WI38 (cell line): ENCODE measurements at regions not wholly inside any gene's neighbourhood (a gene's known extent, or its start where the extent isn't known, plus 50 kb on each side); places are given as distances from the start of the nearest gene placed in this dataset.
"Not testable (repeated sequence)": the region's sequence is repeated elsewhere in the genome, so short reads cannot be mapped to it uniquely, and the experiment has no call there.

Experiments
- H3K4me3 ChIP-seq: 2 replicates; pipeline ENCODE4 v1.5.1; 2011; ENCODE audit warnings: low read depth, mild to moderate bottlenecking, control low read depth, low read length
- CTCF ChIP-seq: IDR thresholded peaks from 2 replicates; pipeline ENCODE4 v1.5.1; 2012; ENCODE audit warnings: low read depth, mild to moderate bottlenecking, control low read depth, low read length

DNA sequence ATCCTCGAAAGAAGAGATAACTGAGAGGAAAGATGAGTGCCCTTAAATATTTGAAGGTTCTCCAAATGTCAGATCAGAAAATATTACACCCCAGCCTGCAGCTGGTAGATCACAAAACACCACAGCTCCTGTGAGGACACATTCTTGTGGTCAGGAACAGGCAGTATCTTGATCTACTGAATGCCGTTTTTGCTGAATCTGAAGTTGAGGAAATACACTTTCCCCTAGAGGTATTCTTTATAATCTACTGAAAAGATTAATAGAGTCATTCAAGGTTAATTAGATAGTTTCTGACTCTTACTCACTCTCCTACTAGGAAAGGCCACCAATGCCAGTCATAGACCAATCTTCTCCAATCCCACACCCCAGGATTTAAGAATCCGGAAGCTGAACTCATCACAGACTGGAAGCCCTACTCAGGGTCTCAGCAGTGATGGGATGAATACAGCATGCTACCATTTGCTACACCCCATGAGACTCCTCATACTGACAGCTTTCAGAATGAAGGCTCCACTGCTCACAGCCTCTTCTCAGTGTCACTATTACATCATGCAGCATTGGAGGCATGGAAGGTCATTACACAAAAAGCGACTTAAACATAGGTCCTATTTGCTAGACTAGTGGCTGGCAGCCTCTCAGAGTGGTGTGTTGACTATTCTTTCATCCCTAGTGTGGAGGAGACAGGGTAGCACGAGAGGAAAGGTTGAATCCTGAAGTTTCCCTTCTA is 143.9 kb upstream of the SLC1A3 start:
- no peak for TF ChIP-seq CTCF
- H3K4me3 ChIP-seq: no peak overlapping the region

DNA sequence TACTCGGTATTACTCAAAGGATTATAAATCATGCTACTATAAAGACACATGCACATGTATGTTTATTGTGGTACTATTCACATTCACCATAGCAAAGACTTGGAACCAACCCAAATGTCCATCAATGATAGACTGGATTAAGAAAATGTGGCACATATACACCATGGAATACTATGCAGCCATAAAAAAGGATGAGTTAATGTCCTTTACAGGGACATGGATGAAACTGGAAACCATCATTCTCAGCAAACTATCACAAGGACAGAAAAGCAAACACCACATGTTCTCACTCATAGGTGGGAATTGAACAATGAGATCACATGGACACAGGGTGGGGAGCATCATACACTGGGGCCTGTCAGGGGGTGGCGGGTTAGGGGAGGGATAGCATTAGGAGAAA is 130.5 kb upstream of the SLC1A3 start:
- not testable (repeated sequence) for H3K4me3 ChIP-seq

- no peak overlapping the region for H3K4me3 ChIP-seq
- no peak for TF ChIP-seq CTCF
These were observed 127.6 kb upstream of the SLC1A3 start for GRCh38 chr5:36478646-36479317.

GRCh38 chr5:36481454-36482120 is 124.8 kb upstream of the SLC1A3 start:
- H3K4me3 ChIP-seq: no peak overlapping the region
- no peak for TF ChIP-seq CTCF

DNA sequence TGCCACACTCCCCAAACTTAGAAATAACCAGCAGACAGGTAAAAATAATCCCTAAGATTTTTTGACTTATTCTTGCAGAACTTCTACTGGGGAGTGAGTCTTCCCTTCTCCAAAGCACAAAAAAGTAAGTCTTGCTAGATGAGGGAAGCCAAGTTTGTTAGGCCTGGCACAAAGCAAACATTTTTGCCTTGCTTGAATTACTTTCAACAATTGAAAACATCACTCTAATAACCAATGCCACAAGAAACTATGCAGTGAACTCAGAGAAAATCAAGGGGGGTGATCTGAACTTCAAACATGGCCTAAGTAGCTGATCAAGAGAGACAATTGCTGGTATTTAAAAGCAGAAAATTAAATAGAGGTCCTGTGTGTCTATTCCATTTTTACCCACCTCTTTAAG is 123.6 kb upstream of the SLC1A3 start:
- H3K4me3 ChIP-seq: no peak overlapping the region
- no peak for TF ChIP-seq CTCF

GRCh38 chr5:36489505-36489904 is 116.9 kb upstream of the SLC1A3 start:
- no peak for TF ChIP-seq CTCF
- H3K4me3 ChIP-seq: no peak overlapping the region

- no peak for TF ChIP-seq CTCF
- H3K4me3 ChIP-seq: no peak overlapping the region
These were observed 114.5 kb upstream of the SLC1A3 start for GRCh38 chr5:36491856-36492255.
